HCT116 (cell line): ENCODE measurements at regions not wholly inside any gene's neighbourhood (a gene's known extent, or its start where the extent isn't known, plus 50 kb on each side); places are given as distances from the start of the nearest gene placed in this dataset.

Source experiments
- ATAC-seq: fragments of 200-7000 bp; cut with Tn5 transposase; 2 replicates; pipeline ENCODE4 v1.9.1; 2020; ENCODE audit warnings: mild to moderate bottlenecking, moderate library complexity
- BruUV-seq: library from RNA; stranded (reverse); fragments of 400-500 nt; replicated peaks from 2 replicates; lab custom pipeline; 2021; lab: Mats Ljungman, UMichigan
- CTCF ChIA-PET: fragments of 300-600 bp; sonication (Branson Sonifier 250); formaldehyde crosslinking; loops from one replicate; lab custom pipeline; 2021; ENCODE audit warnings: antibody characterized with exemption; lab: Charles Lee
- POLR2A ChIA-PET: fragments of 300-600, 350-600 bp; sonication (Branson Sonifier 250); formaldehyde crosslinking; loops from one replicate; lab custom pipeline; 2021; ENCODE audit warnings: antibody characterized with exemption; lab: Charles Lee
- RAD21 ChIA-PET, 2 experiments: fragments of 300-600 bp; sonication (Branson Sonifier 250); formaldehyde crosslinking; loops; one replicate each; lab custom pipeline; 2023; ENCODE audit warnings: low total read pairs in 2 of 2; ENCODE audit not compliant: uncharacterized antibody in 2 of 2, unreplicated experiment in 2 of 2, low non-redundant PET in 1 of 2; lab: Charles Lee
- DNase-seq: peaks from one replicate; pipeline ENCODE4 v3.0.0-alpha.2; 2010; ENCODE audit warnings: low read depth, low spot score
- H2AFZ ChIP-seq: fragments of 200-600 bp; shearing (Covaris generic), sonication (generic); 2 replicates; pipeline ENCODE4 v1.6.1; 2017; ENCODE audit warnings: low read depth, mixed run types, mixed read lengths, antibody characterized with exemption, low read length; ENCODE audit not compliant: poor library complexity, severe bottlenecking
- H3K27ac ChIP-seq: 2 replicates; pipeline ENCODE4 v1.5.1; 2012; ENCODE audit warnings: low read depth, low read length
- H3K27me3 ChIP-seq: fragments of 200-600 bp; sonication (generic); 2 replicates; pipeline ENCODE4 v1.6.1; 2016; ENCODE audit warnings: mixed run types, low read length, mixed read lengths; ENCODE audit not compliant: insufficient read depth
- H3K36me3 ChIP-seq, 2 experiments: fragments of 200-500 bp in 1 of 2; fragments of 200-600 bp in 1 of 2; sonication (Bioruptor generic) in 1 of 2; sonication (generic) in 1 of 2; 2 replicates each; pipeline versions ENCODE4 v1.5.1 to v1.6.1; 2014 to 2016; ENCODE audit warnings: low read length in 2 of 2, inconsistent platforms in 1 of 2, mixed read lengths in 1 of 2, mixed run types in 1 of 2; ENCODE audit not compliant: insufficient read depth in 2 of 2, control insufficient read depth in 1 of 2
- H3K4me1 ChIP-seq, 2 experiments: fragments of 200-600 bp in 1 of 2; sonication (generic) in 1 of 2; 2 replicates each; pipeline versions ENCODE4 v1.5.1 to v1.6.1; 2012 to 2017; ENCODE audit warnings: low read length in 2 of 2, inconsistent platforms in 1 of 2, mild to moderate bottlenecking in 1 of 2, mixed read lengths in 1 of 2, mixed run types in 1 of 2, moderate library complexity in 1 of 2; ENCODE audit not compliant: insufficient read depth in 2 of 2, control insufficient read depth in 1 of 2
- H3K4me2 ChIP-seq: fragments of 200-600 bp; sonication (generic); 2 replicates; pipeline ENCODE4 v1.6.1; 2017; ENCODE audit warnings: mixed run types, low read length, mixed read lengths
- H3K4me3 ChIP-seq, 2 experiments: fragments of 200-600 bp in 1 of 2; sonication (generic) in 1 of 2; replicated peaks in 1 of 2; 2 replicates each; pipeline ENCODE4 v1.5.1; 2011 to 2016; ENCODE audit warnings: low read length in 2 of 2, control low read depth in 1 of 2, low read depth in 1 of 2, mild to moderate bottlenecking in 1 of 2, mixed read lengths in 1 of 2, mixed run types in 1 of 2
- H3K79me2 ChIP-seq: fragments of 200-600 bp; sonication (generic); 2 replicates; pipeline ENCODE4 v1.6.1; 2017; ENCODE audit warnings: mild to moderate bottlenecking, mixed run types, low read length, moderate library complexity, mixed read lengths; ENCODE audit not compliant: insufficient read depth
- H3K9ac ChIP-seq: fragments of 200-600 bp; sonication (generic); 2 replicates; pipeline ENCODE4 v1.6.1; 2016; ENCODE audit warnings: low read length, mixed read lengths
- H3K9me2 ChIP-seq: fragments of 200-600 bp; sonication (generic), shearing (Covaris generic); 2 replicates; pipeline ENCODE4 v1.6.1; 2017; ENCODE audit warnings: mixed run types, mild to moderate bottlenecking, moderate library complexity; ENCODE audit not compliant: insufficient read depth
- H3K9me3 ChIP-seq, 2 experiments: fragments of 200-500 bp in 1 of 2; fragments of 200-600 bp in 1 of 2; sonication (Bioruptor generic) in 1 of 2; sonication (generic) in 1 of 2; 2 replicates each; pipeline ENCODE4 v1.6.1; 2014 to 2017; ENCODE audit warnings: low read length in 2 of 2, mixed read lengths in 2 of 2, inconsistent platforms in 1 of 2, low read depth in 1 of 2, mild to moderate bottlenecking in 1 of 2, mixed run types in 1 of 2, moderate library complexity in 1 of 2; ENCODE audit not compliant: control insufficient read depth in 1 of 2, insufficient read depth in 1 of 2
- H4K20me1 ChIP-seq: fragments of 200-600 bp; sonication (generic), shearing (Covaris generic); 2 replicates; pipeline ENCODE4 v1.6.1; 2017; ENCODE audit warnings: mixed run types, mild to moderate bottlenecking, moderate library complexity; ENCODE audit not compliant: insufficient read depth
- CBX3 ChIP-seq: IDR thresholded peaks from 2 replicates; pipeline ENCODE4 v1.6.1; 2012; ENCODE audit warnings: low read depth
- CEBPB ChIP-seq: IDR thresholded peaks from 2 replicates; pipeline ENCODE4 v1.6.1; 2012; ENCODE audit warnings: low read depth
- EGR1 ChIP-seq: IDR thresholded peaks from 2 replicates; pipeline ENCODE4 v1.6.1; 2012; ENCODE audit warnings: low read depth
- EZH2 ChIP-seq: fragments of 200-600 bp; sonication (generic); IDR thresholded peaks from 2 replicates; pipeline ENCODE4 v1.6.1; 2017; ENCODE audit warnings: antibody characterized with exemption, mixed run types
- FOSL1 ChIP-seq: IDR thresholded peaks from 2 replicates; pipeline ENCODE4 v1.6.1; 2012; ENCODE audit warnings: low read depth
- MAX ChIP-seq: IDR thresholded peaks from 2 replicates; pipeline ENCODE4 v1.6.1; 2012
- POLR2A ChIP-seq: IDR thresholded peaks from 2 replicates; pipeline ENCODE4 v1.7.0; 2011; ENCODE audit warnings: borderline replicate concordance; ENCODE audit not compliant: insufficient read depth, insufficient read length; ENCODE audit errors: extremely low read depth
- POLR2AphosphoS5 ChIP-seq: IDR thresholded peaks from 2 replicates; pipeline ENCODE4 v1.6.1; 2011; ENCODE audit warnings: mild to moderate bottlenecking, low read depth, low read length, moderate library complexity
- REST ChIP-seq: IDR thresholded peaks from 2 replicates; pipeline ENCODE4 v1.6.1; 2012; ENCODE audit warnings: low read depth
- SP1 ChIP-seq: IDR thresholded peaks from 2 replicates; pipeline ENCODE4 v1.6.1; 2012; ENCODE audit warnings: low read depth
- SRF ChIP-seq: IDR thresholded peaks from 2 replicates; pipeline ENCODE4 v1.6.1; 2012; ENCODE audit warnings: low read depth
- TCF7L2 ChIP-seq: IDR thresholded peaks from 2 replicates; pipeline ENCODE4 v1.7.0; 2011; ENCODE audit warnings: borderline replicate concordance, inconsistent platforms; ENCODE audit not compliant: insufficient read depth, insufficient read length; ENCODE audit errors: extremely low read depth
- ZFX ChIP-seq: fragments of 450-650 bp; IDR thresholded peaks from 2 replicates; pipeline ENCODE4 v1.6.1; 2017
- intact Hi-C: fragments of 100-400 bp; cut with micrococcal nuclease; formaldehyde crosslinking; loops from 2 replicates; pipeline ENCODE4 v1.10.0; 2022
- TF ChIP-seq, protein P1 (sequence below), 3 experiments: fragments of 200-600 bp in 1 of 3; sonication (generic) in 1 of 3; IDR thresholded peaks in 2 of 3; conservative IDR thresholded peaks in 1 of 3; 2 replicates each; pipeline ENCODE4 v1.5.1; 2012 to 2017; ENCODE audit warnings: low read depth in 2 of 3, low read length in 2 of 3, antibody characterized with exemption in 1 of 3, borderline replicate concordance in 1 of 3, control low read depth in 1 of 3, mild to moderate bottlenecking in 1 of 3, mixed read lengths in 1 of 3, mixed run types in 1 of 3, moderate library complexity in 1 of 3; ENCODE audit not compliant: insufficient read depth in 1 of 3

DNA sequence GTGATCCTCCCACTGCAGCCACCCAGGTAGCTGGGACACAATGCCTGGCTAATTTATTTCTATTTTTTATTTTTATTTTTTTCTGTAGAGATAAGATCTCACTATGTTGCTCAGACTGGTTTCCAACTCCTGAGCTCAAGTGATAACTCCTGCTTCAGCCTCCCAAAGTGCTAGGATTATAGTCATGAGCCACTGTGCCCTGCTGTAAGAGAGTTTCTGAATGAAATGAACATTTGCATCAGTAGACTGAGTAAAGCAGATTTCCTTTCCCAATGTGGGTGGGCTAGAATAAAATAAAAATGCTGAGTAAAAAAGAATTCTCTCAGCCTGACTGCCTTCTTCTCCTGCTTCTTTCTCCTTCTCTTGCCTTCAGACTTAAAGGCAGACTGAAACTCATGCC, 555.4 kb upstream of the PITX2 start:
- DNase-seq: no peak
- ATAC-seq: no peak
- Histone ChIP-seq H3K79me2 (no peaks in the 10 kb centered on the region), H3K36me3 (no peaks in the 10 kb centered on the region), H3K9me2 (no peaks in the 10 kb centered on the region), H2AFZ (no peak overlapping the region), H4K20me1 (no peaks in the 10 kb centered on the region), H3K9ac (no peak overlapping the region), H3K4me3 (no peak overlapping the region), H3K9me3 (0 out of 4 replicates have a peak, but pooled peaks cover 0 to 7% of the 10 kb centered on the region in 2 experiments), H3K27ac (no peak overlapping the region), H3K4me2 (no peak overlapping the region), H3K4me1 (no peaks in the 10 kb centered on the region), H3K27me3 (no peaks in the 10 kb centered on the region)
- intact Hi-C loops: no loop called here
- TF ChIP-seq EZH2 (no peak), REST (no peak), POLR2A (no peak), SP1 (no peak), CBX3 (no peak), CEBPB (no peak), POLR2AphosphoS5 (no peak), SRF (no peak), EGR1 (no peak), TCF7L2 (no peak), MAX (no peak), ZFX (no peak), FOSL1 (no peak)
- TF ChIP-seq, protein P1, sequence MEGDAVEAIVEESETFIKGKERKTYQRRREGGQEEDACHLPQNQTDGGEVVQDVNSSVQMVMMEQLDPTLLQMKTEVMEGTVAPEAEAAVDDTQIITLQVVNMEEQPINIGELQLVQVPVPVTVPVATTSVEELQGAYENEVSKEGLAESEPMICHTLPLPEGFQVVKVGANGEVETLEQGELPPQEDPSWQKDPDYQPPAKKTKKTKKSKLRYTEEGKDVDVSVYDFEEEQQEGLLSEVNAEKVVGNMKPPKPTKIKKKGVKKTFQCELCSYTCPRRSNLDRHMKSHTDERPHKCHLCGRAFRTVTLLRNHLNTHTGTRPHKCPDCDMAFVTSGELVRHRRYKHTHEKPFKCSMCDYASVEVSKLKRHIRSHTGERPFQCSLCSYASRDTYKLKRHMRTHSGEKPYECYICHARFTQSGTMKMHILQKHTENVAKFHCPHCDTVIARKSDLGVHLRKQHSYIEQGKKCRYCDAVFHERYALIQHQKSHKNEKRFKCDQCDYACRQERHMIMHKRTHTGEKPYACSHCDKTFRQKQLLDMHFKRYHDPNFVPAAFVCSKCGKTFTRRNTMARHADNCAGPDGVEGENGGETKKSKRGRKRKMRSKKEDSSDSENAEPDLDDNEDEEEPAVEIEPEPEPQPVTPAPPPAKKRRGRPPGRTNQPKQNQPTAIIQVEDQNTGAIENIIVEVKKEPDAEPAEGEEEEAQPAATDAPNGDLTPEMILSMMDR (IDR thresholded peaks at IDR 0.05 in 2 of 3, conservative IDR thresholded peaks at IDR 0.05 in 1 of 3; ENCODE audit: borderline replicate concordance in 1 of 3, insufficient read depth in 1 of 3, low read depth in 2 of 3, low read length in 2 of 3): no peak
- CTCF ChIA-PET: no interaction called here
- BruUV-seq: no TSS peak
- POLR2A ChIA-PET: no interaction called here
- RAD21 ChIA-PET: no interaction called here
